Stimulated activated CD8-positive, alpha-beta memory T cell treated with anti-CD3 and anti-CD28 coated beads, Interleukin-15, amount 100 ng/mL, for 24 hours (primary cell): ENCODE measurements at regions not wholly inside any gene's neighbourhood (a gene's known extent, or its start where the extent isn't known, plus 50 kb on each side); places are given as distances from the start of the nearest gene placed in this dataset.
"Not testable (repeated sequence)": the region's sequence is repeated elsewhere in the genome, so short reads cannot be mapped to it uniquely, and the experiment has no call there.

ENCODE experiments used
- DNase-seq: peaks from one replicate; pipeline ENCODE4 v3.0.0-alpha.2; 2020; ENCODE audit warnings: low read depth

DNA sequence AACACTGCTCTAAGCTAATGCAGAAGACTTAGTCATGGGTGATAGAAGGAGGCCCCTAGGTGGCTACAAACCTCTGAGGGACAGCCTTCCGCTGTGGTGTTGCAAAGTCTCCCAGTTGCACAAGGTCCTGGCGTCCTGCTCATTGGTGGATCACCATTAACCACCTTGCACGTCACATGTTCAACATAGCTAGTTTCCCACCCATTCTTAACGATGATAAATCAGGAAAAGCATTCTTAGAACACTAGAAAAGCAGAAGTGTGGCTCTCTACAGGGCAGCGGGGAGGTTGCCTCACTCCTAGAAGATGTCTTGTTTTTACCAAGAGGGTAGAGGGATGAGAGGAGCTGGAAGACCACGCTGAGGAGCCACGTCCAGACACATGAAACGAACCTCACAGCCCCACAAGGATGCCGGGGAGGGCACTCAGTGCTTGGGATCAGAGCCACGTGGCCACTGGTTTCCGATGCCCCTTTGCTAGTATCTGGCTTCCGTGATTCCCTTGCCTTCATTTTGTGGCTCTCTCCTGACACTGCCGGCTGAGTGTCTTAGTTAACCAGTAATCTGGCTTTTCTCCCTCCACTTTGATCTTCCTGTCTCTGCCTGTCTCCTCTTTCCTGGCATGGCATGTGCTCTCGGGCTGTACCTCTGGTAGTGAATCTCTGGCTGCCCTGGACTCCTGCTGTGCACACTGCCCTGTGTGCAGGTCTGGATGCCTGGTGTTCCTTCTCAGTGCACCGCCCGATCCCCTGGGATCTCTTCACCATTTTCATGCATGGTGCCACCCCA lies 91.4 kb upstream of the NEDD9 start:
- DNase-seq: no peak

DNA sequence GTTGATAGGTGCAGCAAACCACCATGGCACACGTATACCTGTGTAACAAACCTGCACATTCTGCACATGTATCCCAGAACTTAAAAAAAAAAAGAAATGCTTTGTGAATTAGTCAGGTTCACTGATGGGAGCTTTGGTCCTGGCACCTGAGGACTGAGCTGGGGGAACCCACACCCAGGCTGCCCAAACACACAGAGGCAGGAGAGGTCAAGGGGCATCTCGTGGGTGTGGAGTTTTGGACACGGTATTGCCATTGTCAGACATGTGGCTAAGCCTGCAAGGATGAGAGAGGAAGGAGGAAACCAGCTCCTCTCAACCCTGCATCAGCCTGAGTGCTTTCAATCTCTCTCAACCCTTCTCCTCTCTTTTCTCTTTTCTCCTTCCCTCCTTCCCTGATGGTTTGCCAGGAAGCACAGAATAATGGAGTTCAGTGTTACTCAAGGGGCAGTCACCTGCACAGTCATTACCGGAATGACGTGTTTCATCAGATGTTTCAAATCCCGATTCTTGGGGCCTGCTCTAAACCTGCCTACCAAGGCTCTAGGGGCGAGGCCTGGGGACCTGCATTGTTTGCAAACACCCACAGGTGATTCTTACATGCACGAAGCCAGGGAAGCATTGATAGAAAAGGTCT lies 89.9 kb upstream of the NEDD9 start:
- DNase-seq: no peak

DNA sequence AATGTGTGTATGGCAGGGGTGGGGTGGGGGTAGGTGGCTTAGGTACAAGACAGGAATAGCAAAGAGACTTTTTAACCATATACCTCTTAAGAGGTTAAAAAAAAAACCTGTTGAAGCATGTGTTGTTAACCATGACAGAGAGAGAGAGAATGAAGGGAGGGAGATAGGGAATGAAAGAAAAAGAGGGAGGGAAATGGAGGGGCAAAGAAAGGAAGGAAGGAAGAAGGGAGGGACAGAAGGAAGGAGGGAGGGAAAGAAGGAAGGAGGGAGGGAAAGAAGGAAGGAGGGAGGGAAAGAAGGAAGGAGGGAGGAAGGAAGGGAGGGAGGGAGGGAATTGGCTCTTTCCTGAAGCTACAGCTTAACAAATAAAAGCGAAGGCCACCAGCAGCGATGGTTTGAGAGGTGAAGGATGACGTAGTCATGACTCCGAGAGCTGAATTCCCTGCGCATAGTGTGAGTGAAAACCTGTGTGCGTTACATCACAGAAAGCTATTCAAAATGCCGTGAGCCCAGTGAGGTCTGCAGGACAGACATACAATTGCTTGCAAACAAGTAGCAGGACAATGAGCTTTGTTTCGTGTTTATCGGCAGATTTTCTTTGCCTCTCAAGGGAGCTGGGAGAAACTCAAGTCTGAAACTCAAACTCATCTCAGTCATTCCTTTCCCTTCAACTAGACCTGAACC lies 88.6 kb upstream of the NEDD9 start:
- no peak for DNase-seq

DNA sequence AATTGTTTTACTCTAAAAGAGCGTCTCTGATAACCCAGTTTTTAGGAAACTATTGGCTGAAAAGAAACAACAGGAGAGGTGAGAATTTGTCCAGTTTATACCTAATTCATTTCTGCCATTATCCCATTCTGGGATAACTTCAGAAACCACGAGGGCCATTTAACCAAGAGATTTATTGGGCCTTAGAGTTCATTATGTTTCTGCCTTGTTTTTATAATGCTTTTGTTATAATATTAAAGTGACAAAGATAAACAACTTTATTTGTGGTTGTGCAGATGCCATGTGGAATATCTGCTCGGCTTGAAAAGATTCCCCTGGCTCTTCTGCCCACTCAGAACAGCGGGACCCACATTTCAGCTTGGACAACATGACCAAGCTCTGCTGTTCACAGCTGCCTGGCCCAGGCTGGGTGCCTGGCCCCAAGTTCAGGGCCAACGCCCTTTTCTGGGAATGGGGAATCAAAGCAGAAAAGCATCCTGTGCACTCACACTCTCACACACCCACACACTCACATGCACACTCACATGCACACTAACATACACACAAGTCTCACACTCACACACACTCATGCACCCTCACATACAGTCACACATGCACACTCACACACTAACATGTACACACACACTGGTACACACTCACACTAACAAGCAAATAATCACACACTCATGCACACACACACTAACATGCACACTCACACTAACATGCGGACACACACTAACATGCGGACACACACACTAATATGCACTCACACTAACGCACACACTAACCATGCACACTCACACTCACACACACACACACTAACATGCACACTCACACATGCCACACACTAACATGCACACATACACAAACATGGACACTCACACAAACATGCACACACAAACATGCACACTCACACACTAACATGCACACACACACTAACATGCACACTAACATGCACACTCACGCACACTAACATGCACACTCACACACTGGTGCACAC lies 86.7 kb upstream of the NEDD9 start:
- no peak for DNase-seq

DNA sequence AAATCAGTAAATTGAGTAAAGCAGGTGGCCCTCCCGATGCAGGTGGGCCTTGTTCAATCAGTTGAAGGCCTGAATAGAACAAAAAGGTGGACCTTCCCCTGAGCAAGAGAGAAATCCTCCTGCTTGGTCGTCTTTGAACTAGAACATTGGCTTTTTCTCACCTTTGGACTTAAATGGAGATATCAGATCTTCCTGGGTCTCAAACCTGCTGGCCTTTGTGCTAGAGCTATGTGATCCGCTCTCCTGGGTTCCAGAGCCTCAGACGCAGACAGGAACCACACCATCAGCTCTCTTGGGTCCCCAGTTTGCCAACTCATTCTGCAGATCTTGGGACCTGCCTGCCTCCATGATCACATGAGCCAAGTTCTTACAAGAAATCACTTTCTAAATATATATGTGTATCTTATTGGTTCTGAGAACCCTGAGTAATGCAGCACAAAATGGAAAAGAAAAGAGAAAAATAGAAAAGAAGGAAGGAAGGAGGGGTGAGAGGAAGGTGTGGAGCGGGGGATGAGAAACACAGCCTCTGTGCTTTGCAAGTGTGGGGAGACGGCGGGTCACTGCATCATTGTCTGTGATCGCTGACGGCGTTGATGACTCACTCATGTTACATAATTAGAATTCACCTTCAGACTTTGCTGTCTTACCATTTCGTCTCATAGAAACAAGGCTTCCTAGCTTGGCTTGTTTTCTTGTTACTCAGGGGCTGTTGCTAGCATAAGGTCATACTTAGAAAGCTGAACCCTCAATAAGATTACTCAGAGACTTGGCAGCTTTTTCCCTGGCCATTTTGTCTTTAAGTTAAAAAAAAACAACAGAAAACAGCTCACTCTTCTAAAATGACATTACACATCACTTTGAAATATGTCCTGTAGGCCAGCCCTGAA lies 85.7 kb upstream of the NEDD9 start:
- no peak for DNase-seq

DNA sequence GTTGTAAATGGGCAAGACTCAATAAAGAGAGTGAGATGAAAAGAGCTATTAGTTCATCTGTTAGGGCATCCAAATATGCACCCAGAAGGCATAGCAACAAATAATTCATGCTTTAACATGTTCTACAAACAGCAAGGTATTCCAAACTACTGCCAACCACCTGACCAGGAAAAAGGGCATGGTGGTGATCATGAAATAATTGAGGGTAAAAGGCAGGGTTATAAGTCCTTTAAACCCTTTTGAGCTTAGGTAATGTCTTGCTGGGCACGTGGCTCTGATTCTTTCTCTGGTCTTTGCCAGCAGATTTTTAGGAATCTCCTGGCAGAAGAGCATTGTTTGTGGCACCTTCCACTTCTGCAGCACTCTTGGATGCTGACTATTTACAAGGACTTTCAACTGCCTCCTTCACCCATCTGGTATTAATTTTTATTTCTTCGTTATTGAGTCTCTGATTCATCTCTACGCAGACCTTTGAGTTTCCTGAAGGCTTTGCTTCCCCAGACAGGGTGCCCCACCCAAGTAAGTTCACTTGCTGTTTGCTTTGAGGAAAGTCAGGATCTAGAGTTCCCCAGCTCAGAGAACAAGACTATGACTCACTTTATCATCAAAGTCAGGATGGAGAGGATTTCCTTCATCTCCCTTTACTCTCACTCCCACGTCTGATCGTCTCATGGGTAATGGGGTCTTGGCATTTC lies 83.4 kb upstream of the NEDD9 start:
- no peak for DNase-seq

DNA sequence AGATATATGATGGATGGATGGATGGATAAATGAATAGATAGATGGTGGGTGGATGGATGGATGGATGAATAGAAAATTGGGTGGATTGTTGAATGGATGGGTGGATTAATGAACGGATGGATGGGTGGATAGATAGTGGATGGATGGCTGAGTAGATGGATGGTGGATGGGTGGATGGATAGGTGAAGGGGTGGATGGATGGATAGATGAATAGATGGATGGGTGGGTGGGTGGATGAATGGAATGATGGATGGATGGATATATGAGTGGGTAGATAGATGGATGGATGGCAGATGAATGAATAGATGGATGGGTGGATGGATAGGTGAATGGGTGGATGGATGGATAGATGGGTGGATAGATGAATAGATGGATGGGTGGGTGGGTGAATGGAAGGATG lies 80.7 kb upstream of the NEDD9 start:
- DNase-seq: no peak

DNA sequence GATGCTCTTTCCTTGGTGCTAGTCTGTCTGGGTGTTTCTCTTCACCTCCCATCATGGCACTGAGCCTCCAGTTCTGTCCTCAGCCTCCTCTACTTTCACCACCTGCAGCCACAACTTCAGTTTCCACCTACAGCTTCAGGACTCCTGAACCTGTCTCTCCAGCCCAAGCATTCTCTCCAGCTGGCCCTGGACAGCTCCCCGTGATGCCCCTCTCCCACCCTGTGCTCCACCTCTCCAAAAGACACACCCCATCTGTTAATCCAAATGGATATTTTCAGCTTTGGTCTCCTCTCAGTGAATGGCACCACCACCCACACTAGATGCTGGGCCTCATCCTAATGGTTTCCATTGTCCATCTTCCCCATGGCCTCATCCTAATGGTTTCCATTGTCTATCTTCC lies 79.5 kb upstream of the NEDD9 start:
- DNase-seq: no peak

DNA sequence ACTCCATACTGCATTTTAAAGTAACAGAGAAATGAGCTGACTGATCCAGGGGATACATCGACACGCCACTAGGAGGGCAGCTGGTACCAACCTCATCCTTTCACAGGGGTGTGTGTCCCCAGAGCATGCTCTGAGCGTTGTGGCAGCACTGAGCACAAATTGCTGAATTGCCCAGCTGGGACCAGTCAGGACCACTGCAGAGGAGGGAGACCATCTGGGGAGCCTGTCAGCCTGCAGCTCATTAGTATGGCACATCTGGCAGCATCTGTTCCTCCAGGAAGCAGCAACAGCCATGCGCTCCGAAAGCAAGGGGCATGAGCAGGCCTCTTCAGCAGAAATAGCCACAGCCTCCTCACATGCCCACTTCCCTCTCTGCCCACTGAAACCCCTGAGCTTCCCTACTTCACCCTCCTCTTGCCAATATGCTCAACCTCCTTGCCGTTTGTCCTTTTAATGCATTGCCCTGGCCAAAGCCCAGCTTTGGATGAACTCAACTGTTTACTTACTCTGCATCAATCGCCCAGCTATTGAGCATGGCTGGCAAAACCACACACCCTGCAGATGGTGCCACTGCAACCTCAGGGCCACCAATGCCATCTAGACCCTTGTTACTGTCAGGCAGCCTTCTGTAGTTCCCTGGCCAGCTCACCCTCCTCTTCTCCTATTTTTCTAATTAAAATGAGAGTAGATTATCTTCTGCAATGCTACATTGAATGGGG lies 77.6 kb upstream of the NEDD9 start:
- no peak for DNase-seq

DNA sequence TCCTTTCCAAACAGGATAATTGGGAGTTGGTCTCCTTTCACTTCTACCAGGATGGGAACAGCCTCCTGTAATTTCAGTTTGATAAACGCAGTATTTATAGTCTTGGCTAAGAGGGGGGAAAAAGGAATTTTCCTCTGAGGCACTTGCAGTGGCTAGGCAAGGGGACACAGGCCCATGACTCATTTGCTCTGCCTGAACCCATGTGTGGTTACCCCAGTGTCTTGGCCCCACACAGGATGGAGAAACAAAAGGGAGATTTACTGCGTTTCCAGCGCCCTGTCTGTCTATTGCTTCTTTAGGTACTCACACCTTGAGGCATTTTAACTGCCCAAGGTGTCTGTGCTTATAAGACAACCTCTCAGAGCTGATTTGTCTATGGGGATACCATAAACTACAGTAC lies 74.8 kb upstream of the NEDD9 start:
- no peak for DNase-seq

DNA sequence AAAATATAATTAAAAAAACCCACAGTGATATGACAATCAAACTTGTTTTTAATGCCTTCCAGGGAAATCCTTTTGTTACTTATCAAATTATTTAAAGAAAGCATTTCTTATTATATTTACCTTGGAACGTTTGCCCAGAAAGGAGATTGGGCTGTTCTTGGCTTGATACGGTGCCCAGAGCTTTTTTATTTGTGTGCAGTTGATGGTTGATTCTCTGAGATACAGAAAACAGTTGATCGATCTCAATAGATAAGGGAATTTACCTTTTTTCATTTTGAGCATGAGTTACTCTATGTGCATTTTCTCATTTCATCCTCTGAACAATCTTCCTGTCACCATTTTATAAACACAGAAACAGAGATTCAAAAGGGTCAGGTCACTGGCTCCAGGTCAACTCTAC lies 72.5 kb upstream of the NEDD9 start:
- no peak for DNase-seq

DNA sequence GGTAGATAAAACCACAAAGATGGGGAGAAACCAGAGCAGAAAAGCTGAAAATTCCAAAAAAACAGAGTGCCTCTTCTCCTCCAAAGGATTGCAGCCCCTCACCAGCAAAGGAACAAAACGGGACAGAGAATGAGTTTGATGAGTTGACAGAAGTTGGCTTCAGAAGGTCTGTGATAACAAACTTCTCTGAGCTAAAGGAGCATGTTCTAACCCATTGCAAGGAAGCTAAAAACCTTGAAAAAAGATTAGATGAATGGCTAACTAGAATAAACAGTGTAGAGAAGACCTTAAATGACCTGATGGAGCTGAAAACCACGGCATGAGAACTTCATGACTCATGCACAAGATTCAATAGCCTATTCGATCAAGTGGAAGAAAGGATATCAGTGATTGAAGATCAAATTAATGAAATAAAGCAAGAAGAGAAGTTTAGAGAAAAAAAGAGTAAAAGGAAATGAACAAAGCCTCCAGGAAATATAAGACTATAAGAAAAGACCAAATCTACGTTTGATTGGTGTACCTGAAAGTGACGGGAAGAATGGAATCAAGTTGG lies 67.5 kb upstream of the NEDD9 start:
- not testable (repeated sequence) for DNase-seq

DNA sequence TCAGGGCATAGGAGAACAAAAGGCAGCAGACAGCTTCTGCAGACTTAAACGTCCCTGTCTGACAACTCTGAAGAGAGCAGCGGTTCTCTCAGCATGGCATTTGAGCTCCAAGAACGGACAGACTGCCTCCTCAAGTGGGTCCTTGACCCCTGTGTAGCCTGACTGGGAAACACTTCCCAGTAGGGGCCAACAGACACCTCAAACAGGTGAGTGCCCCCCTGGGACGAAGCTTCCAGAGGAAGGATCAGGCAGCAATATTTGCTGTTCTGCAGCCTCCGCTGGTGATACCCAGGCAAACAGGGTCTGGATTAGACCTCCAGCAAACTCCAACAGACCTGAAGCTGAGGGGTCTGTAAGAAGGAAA lies 66.9 kb upstream of the NEDD9 start:
- not testable (repeated sequence) for DNase-seq

DNA sequence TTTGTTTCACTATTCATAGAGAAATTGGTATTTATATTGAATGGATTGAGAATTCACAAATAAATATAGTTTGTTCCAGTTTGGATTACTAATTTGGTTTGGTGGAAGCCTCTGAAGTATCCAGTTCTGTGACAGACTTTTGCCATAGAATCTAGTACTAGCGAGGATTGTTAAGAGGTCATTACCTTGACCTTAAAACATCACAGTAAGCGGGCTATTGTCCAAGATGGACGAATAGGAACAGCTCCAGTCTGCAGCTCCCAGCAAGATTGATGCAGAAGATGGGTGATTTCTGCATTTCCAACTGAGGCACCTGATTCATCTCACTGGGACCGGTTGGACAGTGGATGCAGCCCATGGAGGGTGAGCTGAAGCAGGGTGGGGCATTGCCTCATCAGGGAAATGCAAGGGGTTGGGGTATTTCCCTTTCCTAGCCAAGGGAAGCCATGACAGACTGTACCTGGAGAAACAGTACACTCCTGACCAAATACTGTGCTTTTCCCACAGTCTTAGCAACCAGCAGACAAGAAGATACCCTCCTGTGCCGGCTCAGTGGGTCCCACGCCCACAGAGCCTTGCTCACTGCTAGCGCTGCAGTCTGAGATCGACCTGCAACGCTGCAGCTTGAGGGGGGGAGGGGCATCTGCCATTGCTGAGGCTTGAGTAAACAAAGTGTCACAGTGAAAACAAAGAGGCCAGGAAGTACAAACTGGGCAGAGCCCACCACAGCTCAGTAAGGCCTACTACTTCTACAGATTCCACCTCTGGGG lies 66.4 kb upstream of the NEDD9 start:
- no peak for DNase-seq

DNA sequence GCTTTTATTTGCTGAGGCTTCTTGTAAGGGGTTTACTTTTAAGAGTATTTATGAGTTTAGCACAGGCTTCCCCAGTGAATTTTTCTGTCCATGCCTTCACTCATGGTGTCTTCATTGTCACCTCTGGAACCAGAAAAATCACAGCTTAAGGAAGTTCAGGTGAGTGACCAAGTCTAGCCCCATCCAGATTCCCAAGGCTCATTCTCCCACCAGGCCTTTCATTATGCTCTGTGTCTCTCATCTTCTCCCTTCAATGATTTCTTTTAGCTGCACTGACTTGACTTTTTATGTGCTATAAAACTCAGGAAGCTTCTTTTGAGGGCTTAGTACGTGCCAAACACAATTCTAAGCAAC lies 64.9 kb upstream of the NEDD9 start:
- no peak for DNase-seq

DNA sequence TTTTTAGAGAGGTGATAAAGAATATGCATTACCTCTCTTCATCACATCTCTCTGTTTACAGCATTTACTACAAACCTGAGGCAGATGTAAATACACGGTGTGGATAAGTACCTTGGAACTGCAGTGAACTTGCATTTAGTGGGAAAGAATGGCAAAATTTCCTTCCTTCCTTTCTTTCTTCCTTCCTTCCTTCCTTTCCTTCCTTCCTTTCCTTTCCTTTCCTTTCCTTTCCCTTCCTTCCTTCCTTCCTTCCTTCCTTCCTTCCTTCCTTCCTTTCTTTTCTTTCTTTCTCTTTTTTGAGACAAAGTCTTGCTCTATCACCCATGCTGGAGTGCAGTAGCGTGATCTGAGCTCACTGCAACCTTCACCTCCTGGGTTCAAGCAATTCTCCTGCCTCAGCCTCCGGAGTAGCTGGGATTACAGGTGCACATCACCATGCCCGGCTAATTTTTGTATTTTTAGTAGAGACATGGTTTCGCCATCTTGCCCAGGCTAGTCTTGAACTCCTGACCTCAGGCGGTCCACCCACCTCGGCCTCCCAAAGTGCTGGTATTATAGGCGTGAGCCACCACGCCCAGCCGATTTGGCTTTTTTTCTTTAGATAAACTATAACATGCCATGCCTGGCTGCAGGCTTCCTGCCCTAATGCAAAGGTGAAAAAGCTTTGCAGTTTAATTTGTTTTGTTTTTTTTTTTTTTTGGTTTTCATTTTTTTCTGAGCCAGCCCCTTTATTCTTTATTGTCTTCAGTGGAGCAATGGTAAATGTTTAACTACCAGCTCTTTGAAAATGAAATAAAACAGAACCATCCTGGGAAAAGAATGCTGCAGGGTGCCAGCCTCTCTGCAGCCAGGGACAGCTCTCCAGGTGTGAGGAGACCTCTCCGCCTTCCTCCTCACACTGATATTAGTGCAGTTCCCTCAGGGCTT lies 64.2 kb upstream of the NEDD9 start:
- no peak for DNase-seq

DNA sequence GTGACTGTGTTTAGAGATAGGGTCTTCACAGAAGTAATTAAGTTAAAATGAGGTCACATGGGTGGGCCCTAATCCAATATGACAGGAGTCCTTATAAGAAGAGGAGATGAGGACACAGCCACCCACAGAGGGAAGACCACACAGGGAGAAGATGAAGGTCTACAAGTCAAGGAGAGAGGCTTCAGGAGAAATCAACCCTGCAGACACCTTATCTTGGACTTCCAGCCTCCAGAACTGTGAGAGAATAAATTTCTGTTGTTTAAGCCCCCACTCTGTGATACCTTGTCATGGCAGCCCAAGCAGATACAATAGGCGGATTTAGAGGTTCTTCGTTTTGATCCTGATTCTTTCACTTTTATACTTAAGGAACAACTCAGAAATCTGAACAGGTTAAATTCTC lies 63.5 kb upstream of the NEDD9 start:
- no peak for DNase-seq

DNA sequence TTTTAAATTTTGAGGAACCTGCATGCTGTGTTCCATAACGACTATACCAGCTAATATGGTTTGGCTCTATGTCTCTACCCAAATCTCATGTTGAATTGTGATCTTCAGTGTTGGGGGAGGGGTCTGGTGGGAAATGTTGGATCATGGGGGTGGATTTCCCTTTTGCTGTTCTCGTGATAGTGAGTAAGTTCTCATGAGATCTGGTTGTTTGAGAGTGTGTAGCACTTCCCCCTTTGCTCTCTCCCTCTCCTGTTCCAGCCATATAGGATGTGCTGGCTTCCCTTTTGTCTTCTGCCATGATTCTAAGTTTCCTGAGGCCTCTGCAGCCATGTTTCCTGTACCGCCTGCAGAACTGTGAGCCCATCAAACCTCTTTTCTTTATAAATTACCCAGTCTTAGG lies 61.8 kb upstream of the NEDD9 start:
- no peak for DNase-seq
